Stimulated activated naive CD8-positive, alpha-beta T cell treated with anti-CD3 and anti-CD28 coated beads, Interleukin-15, Interleukin-2, amounts not matched to agents 100 U/mL and 50 U/mL, for 24 hours (primary cell): ENCODE measurements at regions not wholly inside any gene's neighbourhood (a gene's known extent, or its start where the extent isn't known, plus 50 kb on each side); places are given as distances from the start of the nearest gene placed in this dataset.

Source experiments
- ATAC-seq: fragments of 150-1000 bp; cut with Tn5 transposase; one replicate; pipeline ENCODE4 v1.10.0; 2021
- DNase-seq: peaks from one replicate; pipeline ENCODE4 v3.0.0; 2021

DNA sequence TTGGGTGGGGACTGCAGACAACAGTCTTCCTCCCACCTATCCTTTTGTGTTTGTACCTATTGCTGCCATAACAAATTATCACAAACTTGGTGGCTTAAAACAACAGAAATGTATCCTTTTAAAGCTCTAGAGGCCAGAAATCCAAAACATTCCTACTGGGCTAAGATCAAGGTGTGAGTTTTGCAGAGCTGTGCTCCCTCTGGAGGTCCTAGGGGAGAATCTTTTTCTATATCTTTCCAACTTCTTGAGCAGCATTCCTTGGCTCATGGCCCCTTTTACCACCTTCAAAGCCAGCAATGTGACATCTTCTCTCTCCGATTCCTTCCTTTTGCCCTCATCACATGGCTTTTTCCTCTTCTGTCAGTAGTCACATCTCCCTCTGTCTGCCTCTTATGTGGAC is 190.6 kb downstream of the TTC8 start:
- no peak for ATAC-seq
- DNase-seq = no peak

DNA sequence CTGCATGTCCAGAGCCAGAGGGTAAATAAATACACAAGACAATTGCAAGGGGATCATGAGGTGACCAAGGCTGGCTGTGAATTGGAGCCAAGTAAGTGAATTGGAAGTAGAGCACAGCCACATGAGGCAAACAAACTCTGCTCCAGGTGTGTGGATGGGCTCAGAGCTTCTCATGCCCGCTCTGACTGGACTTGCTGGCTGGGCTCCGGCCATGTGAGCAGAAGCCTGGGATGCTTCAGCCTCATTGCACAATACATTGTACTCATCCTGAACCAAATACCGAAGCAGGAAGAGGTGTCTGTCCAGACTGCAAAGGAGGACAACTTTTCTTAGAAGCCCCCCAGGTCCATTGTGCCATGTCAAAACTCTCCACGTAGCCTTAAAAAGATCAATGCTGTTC is 193.0 kb downstream of the TTC8 start:
- ATAC-seq (no peak), DNase-seq (no peak)

DNA sequence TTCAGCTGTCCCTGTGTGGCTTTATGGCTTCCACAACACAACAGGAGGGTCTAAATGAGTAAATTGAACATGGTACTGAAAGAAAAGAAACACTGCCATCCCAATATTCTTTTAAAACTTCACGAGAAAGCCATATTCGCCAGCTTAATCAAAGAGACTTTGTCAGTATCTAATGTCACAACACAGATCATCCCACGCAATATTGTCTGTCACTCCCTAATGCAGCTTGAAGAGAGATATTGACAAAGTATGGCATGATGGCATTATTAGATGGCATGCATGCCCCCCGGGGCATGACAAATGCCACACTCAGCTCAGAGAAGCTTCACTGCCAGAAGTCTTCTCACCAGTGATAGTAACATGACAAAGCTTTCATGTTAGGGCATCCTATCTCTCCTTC is 197.8 kb downstream of the TTC8 start:
- ATAC-seq (no peak), DNase-seq (no peak)

DNA sequence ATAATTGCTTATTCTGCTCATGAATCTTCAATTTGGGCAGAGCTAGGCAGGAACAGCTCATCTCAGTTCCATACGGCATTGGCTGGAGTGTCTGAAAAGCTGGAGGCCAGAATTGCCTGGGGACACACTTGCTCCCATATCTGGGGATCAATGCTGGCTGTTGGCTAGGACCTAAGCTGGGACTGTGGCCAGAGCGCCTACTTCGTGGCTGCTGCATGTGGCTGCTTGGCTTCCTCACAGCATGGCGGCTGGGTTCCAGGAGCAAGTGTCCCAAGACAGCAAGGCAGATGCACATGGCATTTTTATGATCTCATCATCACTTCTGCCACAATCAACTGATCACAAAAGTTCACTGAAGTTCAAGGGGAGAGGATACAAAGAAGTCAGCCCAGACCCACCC is 200.2 kb downstream of the TTC8 start:
- ATAC-seq (no peak), DNase-seq (no peak)

DNA sequence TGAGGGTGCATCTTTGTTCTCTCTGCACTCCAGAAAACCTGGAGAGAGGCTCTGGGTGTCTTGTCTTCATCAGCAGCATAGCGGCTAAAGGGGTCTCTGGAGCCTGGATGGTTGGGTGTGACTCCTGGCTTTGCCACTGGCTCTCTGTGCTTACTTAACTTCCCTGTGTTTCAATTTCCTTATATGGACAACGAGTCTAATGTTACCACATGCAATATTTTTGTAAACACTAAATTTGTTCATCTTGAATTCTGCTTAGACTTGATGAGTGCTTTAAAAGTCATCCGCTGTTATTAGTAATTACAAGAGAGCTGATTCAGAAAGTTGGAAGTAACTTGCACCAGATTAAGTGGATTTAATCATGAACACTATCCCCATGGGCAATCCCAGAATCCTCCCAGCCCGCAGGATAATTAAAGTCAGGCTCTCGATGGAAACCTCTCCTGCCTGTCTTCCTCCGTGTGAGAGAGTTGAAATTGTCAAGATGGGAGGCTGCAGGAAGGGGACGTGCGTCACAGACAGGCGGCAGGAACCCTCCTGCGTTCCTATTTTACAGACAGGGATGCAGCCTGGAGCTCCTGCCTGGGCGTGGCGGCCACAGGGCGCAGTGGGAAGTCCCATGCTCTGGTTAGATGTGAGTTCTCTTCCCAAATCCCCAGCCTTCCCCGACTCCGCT is 201.2 kb downstream of the TTC8 start:
- ATAC-seq = no peak
- DNase-seq = no peak

DNA sequence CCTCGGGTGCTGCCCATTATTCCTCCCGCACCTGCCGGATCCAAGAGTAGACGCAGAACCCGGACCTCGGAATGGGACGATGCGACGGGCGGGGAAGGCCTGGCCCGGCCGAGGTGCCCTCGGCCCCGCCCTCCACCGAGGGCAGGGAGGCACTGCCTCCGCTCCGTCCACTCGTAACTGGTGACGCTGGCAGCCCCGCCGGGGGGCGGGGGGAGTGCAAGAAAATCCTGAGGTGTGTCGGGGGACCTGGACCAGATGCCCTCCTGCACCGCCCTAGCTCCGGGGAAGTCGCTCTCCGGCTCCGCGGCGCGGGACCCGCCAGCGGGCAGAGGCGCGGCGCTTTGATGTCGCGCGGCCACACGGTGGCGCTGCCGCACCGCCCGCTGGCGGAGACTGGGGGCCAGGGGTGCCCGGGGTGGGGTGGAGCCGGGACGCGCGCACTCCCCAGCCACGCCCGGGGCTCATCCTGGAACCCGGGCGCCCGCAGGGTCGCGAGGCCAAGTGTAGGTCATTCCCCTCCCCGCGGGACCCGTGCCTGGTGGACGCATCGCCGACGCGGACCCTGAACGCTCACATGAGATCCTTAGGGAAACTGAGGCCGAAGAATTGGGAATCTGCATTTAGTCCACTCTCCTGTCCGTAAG is 202.8 kb downstream of the TTC8 start:
- DNase-seq = peak; percentile 73

DNA sequence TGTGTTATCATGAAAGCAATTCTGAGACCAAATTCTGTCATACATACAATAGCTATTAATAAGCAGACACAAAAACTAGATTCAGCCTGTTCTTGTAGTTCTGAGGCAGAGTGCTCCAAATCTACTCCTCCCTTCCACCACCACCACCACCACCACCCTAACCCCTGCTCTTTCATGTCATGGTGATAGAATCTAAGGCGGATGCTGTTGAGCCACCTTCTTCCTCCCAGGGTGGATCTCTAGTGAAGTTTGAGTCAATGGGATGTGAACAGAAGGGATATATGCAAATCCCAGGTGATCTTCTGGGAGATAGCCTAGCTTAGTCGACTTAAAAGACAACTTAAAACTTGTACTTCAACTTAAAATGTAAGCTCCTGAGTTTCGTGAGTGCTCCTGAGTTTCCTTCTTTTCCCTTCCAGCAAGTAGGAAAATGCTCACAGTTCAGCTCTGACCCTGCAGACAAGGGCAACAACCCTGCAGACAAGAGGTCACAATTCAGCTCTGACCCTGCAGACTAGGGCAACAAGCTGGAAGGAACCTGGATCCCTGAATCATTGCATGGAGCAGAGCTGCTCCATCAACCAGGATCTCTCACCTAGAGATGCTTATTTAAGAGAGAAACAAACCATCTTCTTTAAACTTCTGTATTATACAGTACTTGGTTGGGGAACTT is 204.1 kb downstream of the TTC8 start:
- DNase-seq (no peak), ATAC-seq (no peak)

More for the DNA sequence above, 202.8 kb downstream of the TTC8 start:
- ATAC-seq = peak; percentile 94

DNA sequence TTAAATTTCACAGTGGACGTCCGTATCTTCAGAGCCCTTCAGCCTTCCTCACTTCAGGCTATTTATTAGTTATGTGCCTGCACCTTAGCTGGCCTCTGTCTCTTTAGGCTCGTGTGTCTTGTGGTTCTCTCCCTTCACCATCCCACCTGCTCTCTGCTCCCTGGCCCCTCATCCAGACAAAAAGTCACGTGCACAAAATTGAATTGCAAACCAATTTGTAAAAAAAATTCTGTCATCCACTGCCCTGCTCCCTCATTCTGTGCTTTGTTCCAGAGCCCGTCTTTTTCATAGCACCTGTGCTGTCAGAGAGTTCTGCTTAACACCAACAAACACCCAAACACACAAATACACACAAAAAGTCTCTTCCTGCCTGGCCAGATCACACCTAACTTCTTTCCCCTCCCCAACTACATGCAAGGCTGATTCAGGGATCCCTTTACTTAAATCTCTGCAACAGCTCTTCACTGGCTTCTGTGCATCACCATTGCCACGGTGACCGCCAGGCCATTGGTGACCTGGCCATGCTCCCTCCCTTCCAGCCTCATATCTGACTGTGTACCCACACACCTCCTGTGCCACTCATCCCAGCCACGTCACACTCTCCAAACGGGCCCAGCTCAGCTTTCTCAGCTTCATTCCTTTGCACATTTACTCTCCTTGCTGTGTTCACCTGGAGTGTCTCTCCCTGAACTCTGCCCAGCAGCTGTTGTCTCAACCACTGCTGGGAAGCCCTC is 205.7 kb downstream of the TTC8 start:
- ATAC-seq (no peak), DNase-seq (no peak)

DNA sequence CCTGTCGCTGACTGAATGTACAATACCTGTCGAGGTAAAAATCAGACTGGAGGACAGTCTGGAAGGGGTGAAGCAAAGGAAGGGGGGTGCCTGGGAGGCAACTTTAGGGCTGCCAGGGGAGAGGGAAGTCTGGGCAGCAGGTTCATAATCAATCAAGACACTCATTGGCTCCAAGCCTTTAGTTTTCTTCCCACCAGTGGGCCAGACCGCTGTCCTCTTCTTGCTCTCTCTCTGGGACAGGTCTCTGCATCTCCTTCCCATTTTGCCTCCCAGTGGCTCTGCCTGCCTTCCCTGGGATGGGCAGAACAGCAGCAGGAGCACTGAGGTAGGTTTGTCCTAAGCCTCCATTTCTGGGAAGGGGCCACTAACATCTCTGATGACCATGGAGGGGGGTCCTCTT is 206.5 kb downstream of the TTC8 start:
- DNase-seq (no peak), ATAC-seq (no peak)

DNA sequence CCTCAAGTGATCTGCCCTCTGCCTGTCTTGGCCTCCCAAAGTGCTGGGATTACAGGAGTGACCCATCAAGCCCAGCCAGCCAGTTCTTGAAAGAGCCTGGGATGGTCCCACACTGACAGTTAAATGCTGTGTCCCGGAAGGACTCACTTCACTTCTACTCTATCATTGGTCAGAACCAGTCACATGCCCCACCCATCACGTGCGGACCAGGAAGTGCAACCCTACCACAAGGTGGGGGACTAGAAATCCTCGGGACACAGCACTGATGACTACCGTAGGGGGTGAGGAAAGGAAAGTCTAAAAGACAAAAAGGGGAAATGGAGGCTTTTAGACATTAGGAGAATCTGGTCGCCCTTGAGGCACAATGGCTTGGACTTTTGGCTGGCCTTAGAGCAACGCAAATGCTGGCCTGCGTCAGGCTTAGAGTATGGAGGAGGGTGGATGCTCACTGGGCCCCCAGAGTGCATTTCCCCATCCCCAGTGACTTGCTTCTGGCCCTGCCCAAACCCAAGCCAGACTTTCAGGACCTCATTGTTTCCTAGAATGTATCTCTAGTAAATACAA is 207.7 kb downstream of the TTC8 start:
- no peak for DNase-seq
- ATAC-seq = no peak

DNA sequence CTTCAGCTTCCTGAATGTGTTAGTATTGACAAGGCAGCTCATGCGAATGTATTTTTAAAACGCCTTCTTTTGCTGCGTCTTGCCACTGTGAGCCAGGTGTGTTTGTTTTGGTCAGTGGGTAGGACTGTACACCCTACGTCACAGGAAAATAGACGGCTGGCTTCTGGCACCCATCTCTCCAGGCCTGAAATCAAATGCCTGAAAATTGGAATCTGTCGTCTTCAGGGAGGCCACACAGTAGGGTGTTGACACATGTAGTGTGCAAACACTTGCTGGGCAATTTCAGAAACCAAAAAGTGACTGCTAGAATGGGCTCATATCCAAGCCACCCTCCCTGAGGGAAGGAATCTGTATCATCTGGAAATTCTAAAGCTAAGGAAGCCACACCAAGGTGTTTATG is 209.3 kb downstream of the TTC8 start:
- no peak for DNase-seq
- no peak for ATAC-seq

DNA sequence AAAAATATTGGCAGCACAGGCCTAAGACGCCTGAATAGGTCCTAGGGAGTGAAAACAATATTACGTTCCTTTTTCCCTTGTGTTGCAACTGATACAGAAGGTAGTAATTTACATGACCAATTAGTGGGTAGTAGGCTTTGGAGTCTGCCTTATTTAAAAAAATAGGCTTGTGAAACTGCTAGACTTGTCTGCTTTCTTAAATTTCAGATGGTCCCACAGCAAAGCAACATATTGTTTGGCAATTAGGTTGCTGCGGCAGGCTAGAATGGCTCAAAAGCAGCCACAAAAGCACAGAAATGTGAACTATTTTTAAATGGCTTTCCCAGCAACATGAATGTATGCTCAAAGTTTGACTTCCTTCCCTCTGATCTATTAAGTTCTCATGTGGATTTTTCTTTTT is 211.9 kb downstream of the TTC8 start:
- DNase-seq = no peak
- no peak for ATAC-seq

DNA sequence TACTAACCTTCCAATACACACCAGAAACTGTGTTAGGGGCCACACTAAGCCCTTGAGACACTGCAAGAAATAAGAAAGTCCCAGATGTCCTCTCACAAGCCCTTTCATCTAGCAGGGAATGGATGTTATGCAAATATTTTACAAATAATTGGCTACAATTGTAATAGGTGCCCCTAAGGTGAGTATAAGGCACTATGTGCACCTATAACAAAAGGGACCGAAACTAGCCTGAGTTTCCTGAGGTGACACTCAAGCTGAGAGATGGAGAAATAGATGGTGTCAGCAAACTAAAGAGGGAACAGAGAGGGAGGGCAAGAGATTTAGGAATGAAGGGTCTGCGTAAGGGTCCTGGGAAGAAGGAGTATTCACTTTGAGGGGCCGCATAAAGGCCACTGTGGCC is 212.6 kb downstream of the TTC8 start:
- DNase-seq = no peak
- ATAC-seq = no peak

DNA sequence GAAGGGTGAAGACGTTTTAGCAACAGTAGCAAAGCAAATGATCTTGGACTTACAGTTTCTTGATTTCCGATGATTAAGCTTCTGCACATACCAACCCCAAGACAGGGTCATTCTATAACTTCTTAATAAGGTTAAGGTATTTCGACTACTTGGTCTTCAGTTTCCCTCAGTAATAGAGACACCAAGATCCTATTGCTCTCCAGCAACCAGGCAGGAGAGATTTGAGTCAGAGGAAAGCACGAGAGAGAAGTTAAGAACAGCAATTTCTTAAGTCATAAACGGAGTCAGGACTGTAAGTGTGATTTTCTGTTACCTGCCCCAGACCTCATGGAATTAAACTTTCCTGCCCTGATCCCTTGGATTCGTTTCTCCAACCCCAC is 215.6 kb downstream of the TTC8 start:
- DNase-seq (no peak), ATAC-seq (peak; percentile 21)

DNA sequence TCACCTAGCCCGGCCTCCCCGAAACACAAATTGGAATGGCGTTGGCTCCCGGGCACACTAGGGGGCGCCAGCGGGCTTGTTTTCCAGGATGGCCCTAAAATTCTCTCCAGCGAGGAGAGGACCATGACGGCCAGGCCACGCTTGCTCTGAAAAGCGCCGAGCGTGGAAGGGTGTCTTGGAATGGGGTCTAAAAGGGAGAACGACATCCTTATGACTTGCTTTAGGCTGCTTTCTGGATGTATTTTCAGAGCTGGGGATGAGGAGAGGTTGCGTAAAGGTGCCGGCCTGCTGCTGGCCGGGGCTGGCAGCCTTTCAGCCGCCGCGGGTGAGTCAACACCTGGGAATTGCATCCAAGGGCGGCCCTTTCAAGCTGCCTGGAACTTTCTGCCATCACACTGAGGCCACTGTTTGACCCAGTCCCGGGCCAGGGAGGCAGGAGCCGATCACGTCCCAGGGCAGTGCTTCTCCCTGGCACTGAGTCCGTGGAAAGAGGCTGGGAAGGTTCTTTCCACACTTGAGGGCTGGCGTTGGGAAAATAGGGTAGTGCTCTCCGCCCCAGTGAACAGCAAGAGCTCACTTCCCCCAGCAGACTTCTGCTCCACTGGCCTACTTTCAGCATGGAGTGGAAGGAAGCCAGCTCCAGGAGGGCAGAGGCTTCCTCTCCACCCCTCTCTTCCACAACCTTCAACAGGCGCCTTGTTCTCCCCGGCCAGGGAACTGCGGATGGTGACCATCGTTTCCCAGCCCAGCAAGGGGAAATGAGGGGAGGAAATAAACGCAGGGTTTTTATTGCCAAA is 216.2 kb downstream of the TTC8 start:
- DNase-seq (peak; percentile 91), ATAC-seq (peak; percentile 77)

DNA sequence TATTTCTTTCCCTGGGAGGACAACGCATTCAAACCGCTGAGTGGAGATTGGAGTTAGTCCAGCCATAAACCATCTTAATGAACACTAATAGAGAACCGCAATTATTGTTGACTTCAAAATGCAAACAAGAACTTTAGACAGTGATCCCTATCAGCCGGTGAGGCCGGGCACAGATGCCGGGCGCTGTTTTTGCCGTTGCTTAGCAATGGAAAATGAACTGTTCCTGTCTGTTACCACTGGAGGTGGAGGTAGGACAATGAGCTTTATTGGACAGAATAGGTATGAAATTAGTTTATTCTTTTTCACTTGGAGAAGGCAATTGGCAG is 216.8 kb downstream of the TTC8 start:
- ATAC-seq = no peak
- DNase-seq = no peak

DNA sequence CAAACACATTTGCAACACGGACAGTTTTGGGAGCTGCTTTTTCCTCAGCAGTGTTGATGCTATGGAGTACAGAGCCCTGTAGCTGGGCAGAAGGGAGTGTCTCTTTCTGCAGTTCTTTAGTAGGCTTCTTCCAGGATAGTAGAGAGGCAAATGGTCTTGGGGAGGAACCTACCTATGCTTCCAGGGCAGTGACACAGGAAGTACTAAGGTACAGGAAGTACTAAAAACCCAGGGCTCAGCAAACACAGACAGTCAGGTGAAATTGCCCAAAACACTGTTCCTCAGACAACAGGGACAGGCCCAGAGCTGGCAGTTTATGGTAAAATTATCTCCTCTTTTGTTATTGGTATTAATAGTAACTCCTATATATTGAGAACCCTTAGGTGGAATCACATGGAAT is 217.6 kb downstream of the TTC8 start:
- DNase-seq (no peak), ATAC-seq (no peak)

DNA sequence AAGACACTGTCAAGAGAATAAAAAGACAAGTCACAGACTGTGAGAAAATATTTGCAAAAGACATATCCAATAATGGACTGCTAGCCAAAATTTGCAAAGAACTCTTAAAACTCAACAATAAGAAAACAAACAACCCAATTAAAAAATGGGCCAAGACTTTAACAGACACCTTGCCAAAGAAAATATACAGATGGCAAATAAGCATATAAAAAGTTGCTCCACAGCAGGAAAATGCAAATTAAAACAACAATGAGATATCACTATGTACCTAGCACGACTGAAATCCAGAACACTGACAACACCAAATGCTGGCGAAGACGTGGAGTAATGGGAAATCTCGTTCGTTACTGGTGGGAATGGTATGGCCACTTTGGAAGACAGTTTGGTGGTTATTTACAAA is 228.9 kb downstream of the TTC8 start:
- DNase-seq = no peak
- no peak for ATAC-seq

DNA sequence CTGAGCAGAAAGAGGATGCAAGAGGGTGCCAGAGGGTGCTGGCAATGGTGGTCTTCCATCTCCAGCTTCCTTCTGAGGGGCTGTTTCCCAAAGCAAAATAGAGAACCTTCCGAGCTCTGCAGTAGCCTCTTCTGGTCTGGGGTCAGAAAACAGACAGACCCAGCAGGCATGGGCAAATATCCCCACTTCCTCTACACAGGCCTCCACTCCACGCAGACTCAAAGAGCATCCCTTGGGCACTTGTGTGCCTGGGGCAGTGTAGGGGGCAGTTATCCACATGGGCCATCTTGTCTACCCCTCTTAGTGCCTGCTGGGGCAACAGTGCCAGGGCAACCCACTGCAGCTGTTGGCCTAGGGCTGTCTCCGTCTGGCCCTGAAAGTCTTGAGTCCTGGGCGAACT is 231.9 kb downstream of the TTC8 start:
- DNase-seq (no peak), ATAC-seq (no peak)

DNA sequence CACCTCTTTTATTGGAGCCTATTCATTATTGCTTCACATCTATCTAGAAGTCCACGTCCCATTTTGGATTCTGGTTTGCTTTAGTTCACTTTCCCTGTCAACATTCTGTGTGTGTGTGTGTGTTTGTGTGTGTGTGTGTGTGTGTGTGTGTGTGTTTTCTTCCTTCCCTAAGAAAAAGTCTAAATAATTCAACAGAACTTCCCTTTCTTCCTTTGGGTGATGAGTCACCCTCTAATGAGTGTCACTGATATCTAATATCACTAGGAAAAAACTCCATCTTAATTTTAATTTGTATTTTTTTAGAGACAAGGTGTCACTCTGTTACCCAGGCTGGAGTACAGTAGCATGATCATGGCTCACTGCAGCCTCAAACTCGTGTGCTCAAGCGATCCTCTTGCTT is 234.2 kb downstream of the TTC8 start:
- DNase-seq (no peak), ATAC-seq (no peak)

DNA sequence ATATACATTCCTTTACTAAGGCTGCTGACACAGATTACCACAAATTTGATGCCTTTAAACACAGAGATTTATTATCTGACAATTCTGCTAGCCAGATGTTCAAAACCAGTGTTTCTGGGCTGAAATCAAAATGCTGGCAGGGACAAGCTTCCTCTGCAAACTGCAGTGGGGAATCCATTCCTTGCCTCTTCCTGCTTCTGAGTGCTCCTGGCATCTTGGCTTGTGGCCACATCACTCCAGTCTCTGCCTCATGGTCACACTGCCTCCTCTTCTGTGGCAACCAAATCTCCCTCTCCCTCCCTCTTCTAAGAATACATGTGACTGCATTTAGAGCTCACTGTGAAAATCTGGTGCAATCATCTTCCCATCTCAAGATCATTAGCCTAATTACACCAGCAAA is 235.7 kb downstream of the TTC8 start:
- DNase-seq = no peak
- no peak for ATAC-seq

DNA sequence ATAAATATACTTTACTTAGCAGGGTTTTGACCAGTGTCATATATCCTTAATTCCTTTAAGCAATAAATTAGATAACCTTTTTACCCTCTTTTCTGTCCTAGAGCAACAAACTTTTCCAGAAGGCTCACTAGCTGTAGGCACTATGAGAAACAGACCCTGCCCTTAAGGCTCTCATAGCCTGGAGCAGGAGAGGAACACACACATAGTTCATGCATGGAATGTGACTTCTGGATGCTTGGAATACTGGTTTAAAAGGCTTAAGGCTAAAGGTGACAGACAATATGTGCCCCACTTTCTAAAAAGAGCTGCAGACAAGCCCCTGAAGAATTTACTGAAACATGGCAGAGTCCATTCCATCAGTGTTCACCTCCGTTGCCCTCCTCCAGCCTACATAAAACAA is 237.2 kb downstream of the TTC8 start:
- DNase-seq (no peak), ATAC-seq (no peak)
